ENCODE measurements at regions not wholly inside any gene's neighbourhood (a gene's known extent, or its start where the extent isn't known, plus 50 kb on each side); places are given as distances from the start of the nearest gene placed in this dataset.

DNA sequence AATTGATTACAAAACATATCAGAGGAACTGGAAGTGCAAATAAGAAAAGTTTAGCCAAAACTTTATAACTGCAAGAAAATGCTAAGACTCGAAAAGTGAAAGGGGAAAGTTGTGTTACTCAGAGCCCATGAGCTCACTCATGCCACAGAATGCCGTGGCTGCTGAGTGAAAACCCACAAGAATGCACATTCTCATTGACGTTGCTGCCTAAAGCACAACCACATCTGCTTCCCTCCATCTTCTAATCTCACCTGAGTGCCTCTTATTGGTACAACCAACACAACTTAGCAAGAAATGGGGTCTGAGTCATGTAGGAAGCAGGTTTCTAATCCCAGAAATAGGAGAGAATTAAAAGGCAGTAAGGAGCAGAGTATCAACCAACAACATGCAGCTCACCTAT lies 259.7 kb downstream of the LNPK start:
- dilution Hi-C loops (cut with MboI; ENCODE audit: extremely low pct_ligation_motif_present, low sequenced_read_pairs): no loop called here
- no peaks in the 10 kb centered on the region for H3K27me3 ChIP-seq (ENCODE audit: control insufficient read depth in 2 of 2, insufficient read depth in 2 of 2, low read length in 2 of 2)
- intact Hi-C loops (cut with micrococcal nuclease): no loop called here
- POLR2A ChIA-PET: no interaction called here
- TF ChIP-seq GATA2 (IDR thresholded peaks at IDR 0.05; ENCODE audit: insufficient read depth, insufficient read length, low read depth, low read length) (no peak), POLR2A (IDR thresholded peaks at IDR 0.05; ENCODE audit: low read depth, low read length) (no peak), FOS (IDR thresholded peaks at IDR 0.05; ENCODE audit: borderline replicate concordance, insufficient read depth, low read length) (no peak), POLR2AphosphoS5 (IDR thresholded peaks at IDR 0.05; ENCODE audit: insufficient read depth, low read depth, low read length) (no peak), EZH2 (IDR thresholded peaks at IDR 0.05; ENCODE audit: borderline replicate concordance, low read depth, low read length, severe bottlenecking) (no peak), JUN (IDR thresholded peaks at IDR 0.05; ENCODE audit: borderline replicate concordance, insufficient read depth, insufficient read length, low read depth) (no peak), MYC (IDR thresholded peaks at IDR 0.05; ENCODE audit: low read depth, low read length) (no peak), MAX (IDR thresholded peaks at IDR 0.05; ENCODE audit: insufficient read depth, insufficient read length) (no peak)
- TF ChIP-seq, protein P1, sequence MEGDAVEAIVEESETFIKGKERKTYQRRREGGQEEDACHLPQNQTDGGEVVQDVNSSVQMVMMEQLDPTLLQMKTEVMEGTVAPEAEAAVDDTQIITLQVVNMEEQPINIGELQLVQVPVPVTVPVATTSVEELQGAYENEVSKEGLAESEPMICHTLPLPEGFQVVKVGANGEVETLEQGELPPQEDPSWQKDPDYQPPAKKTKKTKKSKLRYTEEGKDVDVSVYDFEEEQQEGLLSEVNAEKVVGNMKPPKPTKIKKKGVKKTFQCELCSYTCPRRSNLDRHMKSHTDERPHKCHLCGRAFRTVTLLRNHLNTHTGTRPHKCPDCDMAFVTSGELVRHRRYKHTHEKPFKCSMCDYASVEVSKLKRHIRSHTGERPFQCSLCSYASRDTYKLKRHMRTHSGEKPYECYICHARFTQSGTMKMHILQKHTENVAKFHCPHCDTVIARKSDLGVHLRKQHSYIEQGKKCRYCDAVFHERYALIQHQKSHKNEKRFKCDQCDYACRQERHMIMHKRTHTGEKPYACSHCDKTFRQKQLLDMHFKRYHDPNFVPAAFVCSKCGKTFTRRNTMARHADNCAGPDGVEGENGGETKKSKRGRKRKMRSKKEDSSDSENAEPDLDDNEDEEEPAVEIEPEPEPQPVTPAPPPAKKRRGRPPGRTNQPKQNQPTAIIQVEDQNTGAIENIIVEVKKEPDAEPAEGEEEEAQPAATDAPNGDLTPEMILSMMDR (IDR thresholded peaks at IDR 0.05; ENCODE audit: extremely low read depth in 1 of 2, insufficient read depth in 1 of 2, low read depth in 1 of 2, low read length in 2 of 2): no peak
- H3K79me2 ChIP-seq (ENCODE audit: control insufficient read depth, insufficient read depth, low read length): no peaks in the 10 kb centered on the region
- no peak for FAIRE-seq
- CTCF ChIA-PET: interaction anchor here (1.2 kb wide), 1 partner anchor 9 kb away, joined by 3 read pairs; no protein-coding TSS in a partner anchor
- no peak for DNase-seq (ENCODE audit: low read depth, low spot score)
- H3K9me3 ChIP-seq (replicated peaks; ENCODE audit: control insufficient read depth, insufficient read depth, low read length): no peaks in the 10 kb centered on the region
- BruUV-seq (replicated peaks): no TSS peak
- no peaks in the 10 kb centered on the region for H4K20me1 ChIP-seq (replicated peaks; ENCODE audit: control insufficient read depth, extremely low read depth, insufficient read depth, low read length)
- no peak overlapping the region for H2AFZ ChIP-seq (ENCODE audit: low read depth, low read length)
- H3K9me1 ChIP-seq (replicated peaks; ENCODE audit: control insufficient read depth, extremely low read depth, insufficient read depth, low read length): no peaks in the 10 kb centered on the region
- H3K36me3 ChIP-seq (ENCODE audit: control insufficient read depth in 2 of 2, extremely low read depth in 1 of 2, insufficient read depth in 2 of 2, low read length in 2 of 2): no peaks in the 10 kb centered on the region
- no peaks in the 10 kb centered on the region for H3K4me1 ChIP-seq (ENCODE audit: control insufficient read depth, extremely low read depth, insufficient read depth, low read length)
- H3K4me3 ChIP-seq (replicated peaks in 1 of 3; ENCODE audit: insufficient read depth in 1 of 3, low read depth in 1 of 3, low read length in 3 of 3): no peak overlapping the region
- no peak overlapping the region for H3K27ac ChIP-seq (ENCODE audit: insufficient read depth, low read depth, low read length)
- no peak overlapping the region for H3K4me2 ChIP-seq (ENCODE audit: insufficient read depth, low read length)
- no peak overlapping the region for H3K9ac ChIP-seq (replicated peaks; ENCODE audit: extremely low read depth, insufficient read depth, low read length)

Measured in endothelial cell of umbilical vein (primary cell).